ENCODE measurements at regions not wholly inside any gene's neighbourhood (a gene's known extent, or its start where the extent isn't known, plus 50 kb on each side); places are given as distances from the start of the nearest gene placed in this dataset.

GRCh38 chr12:63317880-63318279, 166.9 kb upstream of the AVPR1A start:
- no peak for DNase-seq

DNA sequence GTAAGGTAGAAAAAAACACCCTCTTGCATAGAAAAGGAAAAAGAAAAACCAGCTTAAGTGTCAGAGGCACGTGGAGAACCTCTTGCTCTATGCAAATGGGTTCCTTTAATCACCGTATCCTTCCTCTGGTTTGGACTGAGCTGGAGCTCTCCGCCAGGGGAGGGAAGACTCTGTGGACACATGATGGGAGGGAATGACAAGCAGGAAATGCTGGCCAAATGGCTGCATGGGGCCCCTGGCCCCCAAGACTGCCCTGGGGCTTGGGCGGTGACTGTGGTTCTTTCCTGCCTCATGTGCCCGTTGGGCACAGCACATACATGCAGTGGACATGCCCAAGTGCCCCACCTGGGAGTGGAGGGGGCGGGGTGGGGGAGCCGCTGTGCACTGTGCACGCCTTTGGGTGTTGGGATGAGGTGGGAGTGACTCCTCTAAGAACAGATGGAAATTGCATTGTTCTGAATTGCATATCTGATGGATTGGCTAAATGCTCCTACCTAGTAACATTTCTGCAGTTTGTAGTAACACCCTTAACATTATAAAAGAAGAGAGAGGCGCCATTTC, 166.4 kb upstream of the AVPR1A start:
- DNase-seq = no peak

GRCh38 chr12:63313139-63313538, 162.1 kb upstream of the AVPR1A start:
- DNase-seq = no peak

- no peak for DNase-seq
Observed at GRCh38 chr12:63308671-63309070, 157.7 kb upstream of the AVPR1A start.

- no peak for DNase-seq
Observed at GRCh38 chr12:63307849-63308248, 156.8 kb upstream of the AVPR1A start.

GRCh38 chr12:63305901-63306875, 155.2 kb upstream of the AVPR1A start:
- DNase-seq = no peak

- DNase-seq = no peak
Observed at GRCh38 chr12:63304887-63305316, 153.9 kb upstream of the AVPR1A start.

GRCh38 chr12:63302941-63303536, 152.0 kb upstream of the AVPR1A start:
- no peak for DNase-seq

DNA sequence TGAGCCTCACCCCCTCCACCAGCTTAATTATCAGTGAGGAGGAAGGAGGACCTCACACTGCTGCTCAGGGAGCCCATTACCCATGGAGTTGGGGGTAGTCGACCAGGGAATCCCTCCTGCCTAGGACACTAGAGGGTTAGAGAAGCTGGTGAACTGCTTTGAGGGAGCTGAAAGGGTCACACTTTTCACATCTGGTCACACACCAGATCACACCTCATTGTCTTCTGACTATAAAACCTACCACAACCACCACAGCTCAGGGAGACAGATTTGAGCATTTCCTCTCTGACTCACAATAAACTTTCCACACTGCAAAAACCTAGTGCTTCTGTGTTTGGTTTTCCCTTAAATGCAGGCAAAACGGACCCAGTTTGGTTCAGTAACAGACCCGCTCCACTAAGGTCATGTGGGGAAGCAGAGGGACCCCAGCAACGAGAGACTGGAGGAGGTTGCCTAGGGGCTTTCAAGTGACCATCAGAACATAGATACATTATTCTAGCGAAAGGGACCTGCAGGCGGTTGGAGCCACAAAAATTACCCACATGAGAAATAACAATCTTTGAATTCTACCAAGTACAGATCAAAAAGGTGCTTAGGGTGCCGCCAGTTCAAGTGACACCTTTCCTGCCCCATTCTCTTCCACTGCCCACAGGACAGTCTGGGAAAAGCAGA, 151.4 kb upstream of the AVPR1A start:
- peak; percentile 24 for DNase-seq

- no peak for DNase-seq
Observed at GRCh38 chr12:63301311-63301710, 150.3 kb upstream of the AVPR1A start.

GRCh38 chr12:63298386-63298930, 147.5 kb upstream of the AVPR1A start:
- no peak for DNase-seq

DNA sequence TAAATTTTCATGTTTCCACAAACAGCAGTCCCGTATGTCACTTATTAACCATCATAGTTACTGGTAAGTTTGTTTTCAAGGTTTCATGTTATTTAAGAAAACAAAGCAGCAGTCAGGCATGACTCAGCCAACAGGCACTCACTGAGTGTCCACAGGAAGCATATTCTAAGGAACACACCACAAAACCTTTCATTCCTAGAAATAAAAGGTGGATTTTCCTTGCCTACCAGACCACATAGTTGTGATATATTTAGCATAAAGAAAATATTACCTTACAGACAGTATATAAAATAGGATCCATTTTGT, 143.3 kb upstream of the AVPR1A start:
- DNase-seq = no peak

GRCh38 chr12:63292471-63293221, 141.6 kb upstream of the AVPR1A start:
- DNase-seq = no peak

DNA sequence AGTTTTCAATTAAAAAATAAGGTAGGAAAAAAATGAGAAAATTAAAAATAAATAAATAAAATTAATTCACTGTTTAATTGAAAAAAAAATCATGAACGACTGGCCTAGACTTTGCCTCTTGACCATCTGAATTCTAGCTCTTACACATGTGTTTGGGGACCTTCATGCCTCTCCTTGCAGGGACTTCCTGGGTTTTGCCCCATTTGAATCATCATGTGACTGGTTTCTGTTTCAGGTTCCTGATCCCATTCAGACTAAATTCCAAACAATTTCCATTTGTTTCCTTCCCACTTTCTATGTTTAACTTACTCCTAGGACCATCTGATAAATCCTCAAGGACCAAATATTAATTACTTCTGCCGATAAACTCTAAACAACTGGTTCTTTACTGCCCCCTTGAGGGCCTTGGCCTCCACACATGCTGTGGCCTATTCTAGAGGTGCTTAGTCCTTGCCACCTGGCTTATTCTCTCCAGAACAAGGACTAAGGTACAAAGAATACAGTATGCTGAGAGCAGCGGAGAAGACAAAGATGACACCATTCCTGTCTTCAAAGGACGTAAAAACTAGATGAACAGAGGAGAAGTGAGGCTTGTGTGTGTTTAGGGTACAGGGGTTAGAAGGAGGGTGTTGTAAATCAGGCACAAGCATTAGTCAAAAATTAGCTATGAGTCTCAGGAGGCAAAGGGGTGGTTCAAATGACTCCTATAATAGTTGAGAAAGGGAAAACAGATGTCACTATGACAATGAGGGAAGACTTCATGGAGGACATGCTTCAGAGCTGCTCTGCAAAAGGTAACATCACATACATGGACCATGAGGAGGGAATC, 125.8 kb upstream of the AVPR1A start:
- peak; percentile 25 to 26 for DNase-seq

DNA sequence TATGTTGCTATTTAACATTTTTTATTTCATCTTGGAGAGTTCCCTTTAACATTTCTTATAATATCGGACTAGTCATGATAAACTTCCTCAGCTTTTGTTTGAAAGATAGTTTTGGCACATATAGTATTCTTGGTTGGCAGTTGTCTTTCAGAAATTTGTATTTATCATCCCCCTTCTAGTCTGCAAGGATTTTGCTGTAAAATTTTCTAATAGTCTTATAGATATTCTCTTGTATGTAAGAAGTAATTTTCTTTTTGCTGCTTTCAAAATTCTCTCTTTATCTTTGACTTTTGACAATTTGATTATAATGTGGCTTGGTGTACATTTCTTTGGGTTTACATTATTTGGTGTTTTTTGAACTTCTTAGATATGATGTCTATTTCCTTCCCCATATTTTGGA, 116.0 kb upstream of the AVPR1A start:
- DNase-seq = no peak

GRCh38 chr12:63264629-63265028, 113.6 kb upstream of the AVPR1A start:
- no peak for DNase-seq

- no peak for DNase-seq
Observed at GRCh38 chr12:63250486-63250885, 99.5 kb upstream of the AVPR1A start.

DNA sequence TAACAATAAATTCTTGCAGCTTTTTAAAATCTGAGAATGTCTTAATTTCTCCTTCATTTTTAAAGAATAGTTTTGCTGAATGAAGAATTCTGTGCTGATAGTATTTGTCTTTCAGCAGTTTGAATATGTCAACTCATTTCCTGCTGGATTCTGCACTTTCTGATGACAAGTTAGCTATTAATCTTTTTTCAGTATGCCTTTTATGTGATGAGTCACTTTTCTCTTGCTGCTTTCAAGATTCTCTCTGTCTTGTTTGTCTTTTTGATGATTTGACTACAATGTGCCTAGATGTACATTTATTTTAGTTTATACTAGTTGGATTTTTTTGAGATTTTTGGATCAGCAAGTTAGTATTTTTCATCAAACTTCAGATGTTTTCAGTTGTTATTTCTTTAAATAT, 87.9 kb upstream of the AVPR1A start:
- DNase-seq = no peak

- no peak for DNase-seq
Observed at GRCh38 chr12:63232896-63233295, 81.9 kb upstream of the AVPR1A start.

DNA sequence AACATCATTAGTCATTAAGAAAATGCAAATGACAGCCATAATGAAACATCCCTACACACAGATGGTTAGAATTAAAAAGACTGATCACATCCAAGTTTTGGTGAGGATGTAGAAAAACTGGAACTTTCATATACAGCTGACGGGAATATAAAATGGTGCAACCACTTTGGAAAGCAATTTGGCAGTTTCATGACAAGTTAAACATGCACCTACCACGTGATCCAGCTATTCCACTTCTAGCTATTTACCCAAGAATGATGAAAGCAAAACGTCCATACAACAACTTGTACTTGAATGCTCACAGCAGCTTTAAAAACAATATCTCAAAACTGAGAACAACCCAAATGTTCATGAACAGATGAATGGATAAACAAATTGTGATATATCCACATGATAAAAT, 77.9 kb upstream of the AVPR1A start:
- DNase-seq = no peak

GRCh38 chr12:63226792-63227463, 75.9 kb upstream of the AVPR1A start:
- no peak for DNase-seq
